ENCODE measurements at regions not wholly inside any gene's neighbourhood (a gene's known extent, or its start where the extent isn't known, plus 50 kb on each side); places are given as distances from the start of the nearest gene placed in this dataset.

DNA sequence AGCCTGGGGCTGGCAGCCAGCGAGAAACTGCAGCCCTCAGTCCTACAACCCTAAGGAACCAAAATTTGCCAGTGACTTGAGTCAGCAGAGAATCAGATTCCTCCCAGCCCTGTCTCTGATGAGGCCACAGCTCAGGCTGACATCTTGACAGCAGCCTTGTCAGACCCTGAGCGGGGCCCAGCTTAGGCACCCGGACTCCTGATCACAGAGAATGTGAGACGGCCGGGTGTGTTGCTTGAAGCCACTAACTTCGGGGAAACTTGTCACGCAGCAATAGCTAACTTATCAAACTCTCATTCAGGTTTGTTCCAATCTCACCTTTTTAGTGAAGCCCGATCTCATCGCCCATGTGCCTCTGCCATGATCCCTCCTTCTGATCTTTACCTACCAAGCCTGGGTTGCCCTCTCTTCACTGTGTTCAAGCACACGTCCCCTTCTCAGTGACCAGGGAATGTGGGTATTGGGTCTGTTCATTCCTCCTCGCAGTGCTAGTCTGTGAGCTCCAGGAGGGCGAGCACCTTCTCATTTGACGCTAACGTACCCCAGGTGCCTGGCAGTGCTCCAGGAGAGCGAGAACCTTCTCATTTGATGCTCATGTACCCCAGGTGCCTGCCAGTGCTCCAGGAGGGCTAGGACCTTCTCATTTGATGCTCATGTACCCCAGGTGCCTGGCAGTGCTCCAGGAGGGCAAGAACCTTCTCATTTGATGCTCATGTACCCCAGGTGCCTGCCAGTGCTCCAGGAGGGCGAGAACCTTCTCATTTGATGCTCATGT is 280.7 kb downstream of the BRD1 start:
- H3K9me3 ChIP-seq (ENCODE audit: control insufficient read depth, insufficient read depth, low read depth, low read length) = no peaks in the 10 kb centered on the region
- ChIA-PET CTCF (no interaction called here), POLR2A (no interaction called here)
- no peaks in the 10 kb centered on the region for H3K4me1 ChIP-seq (ENCODE audit: control insufficient read depth, insufficient read depth, low read length)
- no peak overlapping the region for H3K27ac ChIP-seq (ENCODE audit: extremely low read depth, low read depth, low read length)
- H3K4me3 ChIP-seq (ENCODE audit: low read depth, low read length) = no peak overlapping the region
- no peaks in the 10 kb centered on the region for H3K36me3 ChIP-seq (ENCODE audit: control insufficient read depth in 2 of 2, insufficient read depth in 1 of 2, low read length in 2 of 2)
- no peak for TF ChIP-seq ZNF366 (tag by site-specific recombination; conservative IDR thresholded peaks at IDR 0.05)
- TF ChIP-seq ZNF202 (tag by site-specific recombination; IDR thresholded peaks at IDR 0.05; ENCODE audit: borderline replicate concordance) = no peak
- TF ChIP-seq ZNF112 (tag by site-specific recombination; IDR thresholded peaks at IDR 0.05) = no peak
- no peak for TF ChIP-seq ZNF174 (tag by site-specific recombination; IDR thresholded peaks at IDR 0.05)
- no peak for TF ChIP-seq ZNF311 (tag by site-specific recombination; IDR thresholded peaks at IDR 0.05; ENCODE audit: borderline replicate concordance)
- TF ChIP-seq ZNF48 (tag by site-specific recombination; IDR thresholded peaks at IDR 0.05) = no peak
- TF ChIP-seq ZBTB20 (tag by site-specific recombination; IDR thresholded peaks at IDR 0.05) = no peak
- no peak for TF ChIP-seq ZBTB17 (tag by site-specific recombination; IDR thresholded peaks at IDR 0.05)
- TF ChIP-seq ZNF501 (tag by site-specific recombination; IDR thresholded peaks at IDR 0.05) = no peak
- TF ChIP-seq ZNF76 (tag by site-specific recombination; IDR thresholded peaks at IDR 0.05; ENCODE audit: borderline replicate concordance, low read depth) = no peak
- no peak for TF ChIP-seq ZNF658 (tag by site-specific recombination; IDR thresholded peaks at IDR 0.05)
- TF ChIP-seq, protein P1, sequence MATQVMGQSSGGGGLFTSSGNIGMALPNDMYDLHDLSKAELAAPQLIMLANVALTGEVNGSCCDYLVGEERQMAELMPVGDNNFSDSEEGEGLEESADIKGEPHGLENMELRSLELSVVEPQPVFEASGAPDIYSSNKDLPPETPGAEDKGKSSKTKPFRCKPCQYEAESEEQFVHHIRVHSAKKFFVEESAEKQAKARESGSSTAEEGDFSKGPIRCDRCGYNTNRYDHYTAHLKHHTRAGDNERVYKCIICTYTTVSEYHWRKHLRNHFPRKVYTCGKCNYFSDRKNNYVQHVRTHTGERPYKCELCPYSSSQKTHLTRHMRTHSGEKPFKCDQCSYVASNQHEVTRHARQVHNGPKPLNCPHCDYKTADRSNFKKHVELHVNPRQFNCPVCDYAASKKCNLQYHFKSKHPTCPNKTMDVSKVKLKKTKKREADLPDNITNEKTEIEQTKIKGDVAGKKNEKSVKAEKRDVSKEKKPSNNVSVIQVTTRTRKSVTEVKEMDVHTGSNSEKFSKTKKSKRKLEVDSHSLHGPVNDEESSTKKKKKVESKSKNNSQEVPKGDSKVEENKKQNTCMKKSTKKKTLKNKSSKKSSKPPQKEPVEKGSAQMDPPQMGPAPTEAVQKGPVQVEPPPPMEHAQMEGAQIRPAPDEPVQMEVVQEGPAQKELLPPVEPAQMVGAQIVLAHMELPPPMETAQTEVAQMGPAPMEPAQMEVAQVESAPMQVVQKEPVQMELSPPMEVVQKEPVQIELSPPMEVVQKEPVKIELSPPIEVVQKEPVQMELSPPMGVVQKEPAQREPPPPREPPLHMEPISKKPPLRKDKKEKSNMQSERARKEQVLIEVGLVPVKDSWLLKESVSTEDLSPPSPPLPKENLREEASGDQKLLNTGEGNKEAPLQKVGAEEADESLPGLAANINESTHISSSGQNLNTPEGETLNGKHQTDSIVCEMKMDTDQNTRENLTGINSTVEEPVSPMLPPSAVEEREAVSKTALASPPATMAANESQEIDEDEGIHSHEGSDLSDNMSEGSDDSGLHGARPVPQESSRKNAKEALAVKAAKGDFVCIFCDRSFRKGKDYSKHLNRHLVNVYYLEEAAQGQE (tag by site-specific recombination; IDR thresholded peaks at IDR 0.05) = no peak
- no peak for TF ChIP-seq ZNF416 (tag by site-specific recombination; IDR thresholded peaks at IDR 0.05)
- TF ChIP-seq RBAK (tag by site-specific recombination; IDR thresholded peaks at IDR 0.05) = no peak
- TF ChIP-seq ZSCAN23 (tag by site-specific recombination; IDR thresholded peaks at IDR 0.05) = no peak
- TF ChIP-seq, protein P2, sequence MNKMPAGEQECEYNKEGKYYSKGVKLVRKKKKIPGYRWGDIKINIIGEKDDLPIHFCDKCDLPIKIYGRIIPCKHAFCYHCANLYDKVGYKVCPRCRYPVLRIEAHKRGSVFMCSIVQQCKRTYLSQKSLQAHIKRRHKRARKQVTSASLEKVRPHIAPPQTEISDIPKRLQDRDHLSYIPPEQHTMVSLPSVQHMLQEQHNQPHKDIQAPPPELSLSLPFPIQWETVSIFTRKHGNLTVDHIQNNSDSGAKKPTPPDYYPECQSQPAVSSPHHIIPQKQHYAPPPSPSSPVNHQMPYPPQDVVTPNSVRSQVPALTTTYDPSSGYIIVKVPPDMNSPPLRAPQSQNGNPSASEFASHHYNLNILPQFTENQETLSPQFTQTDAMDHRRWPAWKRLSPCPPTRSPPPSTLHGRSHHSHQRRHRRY (tag by site-specific recombination; IDR thresholded peaks at IDR 0.05) = no peak
- TF ChIP-seq, protein P3, sequence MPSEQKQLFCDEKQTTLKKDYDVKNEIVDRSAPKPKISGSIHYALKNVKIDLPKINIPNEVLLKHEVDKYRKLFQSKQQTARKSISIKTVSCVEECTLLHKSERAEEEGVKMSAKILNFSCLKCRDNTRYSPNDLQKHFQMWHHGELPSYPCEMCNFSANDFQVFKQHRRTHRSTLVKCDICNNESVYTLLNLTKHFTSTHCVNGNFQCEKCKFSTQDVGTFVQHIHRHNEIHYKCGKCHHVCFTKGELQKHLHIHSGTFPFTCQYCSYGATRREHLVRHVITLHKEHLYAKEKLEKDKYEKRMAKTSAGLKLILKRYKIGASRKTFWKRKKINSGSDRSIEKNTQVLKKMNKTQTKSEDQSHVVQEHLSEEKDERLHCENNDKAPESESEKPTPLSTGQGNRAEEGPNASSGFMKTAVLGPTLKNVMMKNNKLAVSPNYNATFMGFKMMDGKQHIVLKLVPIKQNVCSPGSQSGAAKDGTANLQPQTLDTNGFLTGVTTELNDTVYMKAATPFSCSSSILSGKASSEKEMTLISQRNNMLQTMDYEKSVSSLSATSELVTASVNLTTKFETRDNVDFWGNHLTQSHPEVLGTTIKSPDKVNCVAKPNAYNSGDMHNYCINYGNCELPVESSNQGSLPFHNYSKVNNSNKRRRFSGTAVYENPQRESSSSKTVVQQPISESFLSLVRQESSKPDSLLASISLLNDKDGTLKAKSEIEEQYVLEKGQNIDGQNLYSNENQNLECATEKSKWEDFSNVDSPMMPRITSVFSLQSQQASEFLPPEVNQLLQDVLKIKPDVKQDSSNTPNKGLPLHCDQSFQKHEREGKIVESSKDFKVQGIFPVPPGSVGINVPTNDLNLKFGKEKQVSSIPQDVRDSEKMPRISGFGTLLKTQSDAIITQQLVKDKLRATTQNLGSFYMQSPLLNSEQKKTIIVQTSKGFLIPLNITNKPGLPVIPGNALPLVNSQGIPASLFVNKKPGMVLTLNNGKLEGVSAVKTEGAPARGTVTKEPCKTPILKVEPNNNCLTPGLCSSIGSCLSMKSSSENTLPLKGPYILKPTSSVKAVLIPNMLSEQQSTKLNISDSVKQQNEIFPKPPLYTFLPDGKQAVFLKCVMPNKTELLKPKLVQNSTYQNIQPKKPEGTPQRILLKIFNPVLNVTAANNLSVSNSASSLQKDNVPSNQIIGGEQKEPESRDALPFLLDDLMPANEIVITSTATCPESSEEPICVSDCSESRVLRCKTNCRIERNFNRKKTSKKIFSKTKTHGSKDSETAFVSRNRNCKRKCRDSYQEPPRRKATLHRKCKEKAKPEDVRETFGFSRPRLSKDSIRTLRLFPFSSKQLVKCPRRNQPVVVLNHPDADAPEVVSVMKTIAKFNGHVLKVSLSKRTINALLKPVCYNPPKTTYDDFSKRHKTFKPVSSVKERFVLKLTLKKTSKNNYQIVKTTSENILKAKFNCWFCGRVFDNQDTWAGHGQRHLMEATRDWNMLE (tag by site-specific recombination; conservative IDR thresholded peaks at IDR 0.05; ENCODE audit: low read depth) = no peak
- no peak for TF ChIP-seq ZNF37A (tag by site-specific recombination; IDR thresholded peaks at IDR 0.05)
